Effector memory CD4-positive, alpha-beta T cell (primary cell): ENCODE measurements at regions not wholly inside any gene's neighbourhood (a gene's known extent, or its start where the extent isn't known, plus 50 kb on each side); places are given as distances from the start of the nearest gene placed in this dataset.

ENCODE experiments used
- DNase-seq, 3 donors: peaks; one replicate each; pipeline ENCODE4 v3.0.0-alpha.2; 2020
- H3K27ac ChIP-seq: 2 replicates; pipeline ENCODE4 v1.7.0; 2013; ENCODE audit warnings: mild to moderate bottlenecking, low read length, moderate library complexity; ENCODE audit not compliant: insufficient read depth, poor library complexity, severe bottlenecking
- H3K27me3 ChIP-seq: replicated peaks from 2 replicates; pipeline ENCODE4 v1.7.0; 2013; ENCODE audit warnings: mild to moderate bottlenecking, low read length; ENCODE audit not compliant: insufficient read depth, control insufficient read depth, poor library complexity, severe bottlenecking
- H3K36me3 ChIP-seq: 2 replicates; pipeline ENCODE4 v1.7.0; 2013; ENCODE audit warnings: mild to moderate bottlenecking, low read length, moderate library complexity; ENCODE audit not compliant: control insufficient read depth, insufficient read depth
- H3K4me1 ChIP-seq: 2 replicates; pipeline ENCODE4 v1.7.0; 2013; ENCODE audit warnings: low read length, mild to moderate bottlenecking; ENCODE audit not compliant: control insufficient read depth, insufficient read depth, poor library complexity, severe bottlenecking
- H3K4me3 ChIP-seq: 2 replicates; pipeline ENCODE4 v1.7.0; 2013; ENCODE audit warnings: low read length, low read depth, mild to moderate bottlenecking; ENCODE audit not compliant: insufficient read depth, poor library complexity, severe bottlenecking
- H3K9me3 ChIP-seq: 2 replicates; pipeline ENCODE4 v1.7.0; 2013; ENCODE audit warnings: mild to moderate bottlenecking, low read length, moderate library complexity; ENCODE audit not compliant: control insufficient read depth

DNA sequence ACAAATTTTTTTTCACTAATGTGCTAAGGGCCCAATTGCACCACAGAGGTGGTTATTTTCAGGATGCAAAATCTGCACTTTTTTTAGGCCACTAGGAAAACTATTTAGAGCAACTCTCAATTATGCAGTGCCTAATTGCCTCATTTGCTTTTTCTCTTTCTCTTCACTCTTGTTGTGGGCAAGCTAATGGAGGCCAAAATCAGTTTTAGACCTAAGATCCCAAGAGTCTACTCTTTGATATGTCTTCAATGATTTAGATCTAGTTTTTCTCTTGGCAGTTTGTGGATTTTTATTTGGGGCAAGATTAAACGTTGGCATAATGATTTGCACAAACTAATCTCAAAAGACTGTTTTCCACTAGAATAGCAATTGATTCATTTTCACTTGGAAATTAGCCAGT is 1996.9 kb downstream of the LRRC4C start:
- DNase-seq: no peak
- no peaks in the 10 kb centered on the region for H3K9me3 ChIP-seq
- H3K27me3 ChIP-seq: no peaks in the 10 kb centered on the region
- no peaks in the 10 kb centered on the region for H3K4me1 ChIP-seq
- H3K4me3 ChIP-seq: no peak overlapping the region
- H3K36me3 ChIP-seq: no peaks in the 10 kb centered on the region
- H3K27ac ChIP-seq: no peak overlapping the region

DNA sequence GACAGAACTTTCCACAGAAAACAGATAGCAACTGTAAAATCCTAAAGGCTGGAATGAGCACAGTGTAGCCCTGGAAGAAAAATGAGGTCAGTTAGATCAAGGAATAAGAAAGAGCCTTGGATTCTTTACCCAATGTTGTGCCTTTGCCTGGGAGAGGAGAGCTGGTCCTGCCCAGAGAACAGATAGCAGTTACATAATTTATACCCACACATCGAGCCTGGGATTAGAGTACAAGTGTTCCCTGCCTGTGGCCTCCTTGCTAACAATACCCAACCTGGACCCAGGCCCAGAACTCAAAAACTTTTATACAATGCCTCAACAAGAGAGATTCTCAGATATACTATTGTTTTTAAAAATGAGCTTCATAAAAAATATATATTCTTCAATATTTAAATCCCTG is 1998.4 kb downstream of the LRRC4C start:
- DNase-seq: no peak
- H3K27ac ChIP-seq: no peak overlapping the region
- no peaks in the 10 kb centered on the region for H3K9me3 ChIP-seq
- no peaks in the 10 kb centered on the region for H3K36me3 ChIP-seq
- no peak overlapping the region for H3K4me3 ChIP-seq
- no peaks in the 10 kb centered on the region for H3K4me1 ChIP-seq
- H3K27me3 ChIP-seq: no peaks in the 10 kb centered on the region

DNA sequence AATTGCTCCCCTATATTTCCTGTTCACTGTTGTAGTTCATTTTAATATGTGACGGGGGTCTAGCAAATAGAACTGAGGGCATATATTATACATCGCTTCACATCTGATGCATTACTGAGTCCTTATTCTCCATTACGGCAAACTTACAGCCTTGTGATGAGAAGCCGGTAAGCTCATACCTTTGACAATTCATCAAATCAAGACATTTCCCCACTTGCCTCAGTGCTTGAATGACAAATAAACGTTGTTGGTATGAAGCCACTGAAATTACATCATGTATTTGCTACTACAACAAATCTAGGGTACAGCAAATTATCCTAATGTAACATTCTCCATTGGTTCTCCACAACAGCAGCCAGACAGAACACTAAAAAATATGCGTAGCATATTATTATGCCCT is 1999.8 kb downstream of the LRRC4C start:
- Histone ChIP-seq H3K4me1 (no peaks in the 10 kb centered on the region), H3K36me3 (no peaks in the 10 kb centered on the region), H3K9me3 (no peaks in the 10 kb centered on the region), H3K27ac (no peak overlapping the region), H3K4me3 (no peak overlapping the region), H3K27me3 (no peaks in the 10 kb centered on the region)
- DNase-seq: no peak

- no peaks in the 10 kb centered on the region for H3K9me3 ChIP-seq
- H3K36me3 ChIP-seq: no peaks in the 10 kb centered on the region
- DNase-seq: no peak
- no peak overlapping the region for H3K4me3 ChIP-seq
- H3K27me3 ChIP-seq: no peaks in the 10 kb centered on the region
- H3K27ac ChIP-seq: no peak overlapping the region
- H3K4me1 ChIP-seq: no peaks in the 10 kb centered on the region
Measured at GRCh38 chr11:39458481-39458880, 2001.0 kb downstream of the LRRC4C start.

- no peaks in the 10 kb centered on the region for H3K36me3 ChIP-seq
- H3K4me1 ChIP-seq: no peaks in the 10 kb centered on the region
- H3K4me3 ChIP-seq: no peak overlapping the region
- H3K9me3 ChIP-seq: peaks cover 4% of the 10 kb centered on the region
- no peak overlapping the region for H3K27ac ChIP-seq
- no peaks in the 10 kb centered on the region for H3K27me3 ChIP-seq
- DNase-seq: no peak
Measured at GRCh38 chr11:39443424-39444022, 2015.9 kb downstream of the LRRC4C start.

GRCh38 chr11:39442177-39442576 is 2017.3 kb downstream of the LRRC4C start:
- H3K4me1 ChIP-seq: no peaks in the 10 kb centered on the region
- H3K27me3 ChIP-seq: no peaks in the 10 kb centered on the region
- no peak overlapping the region for H3K4me3 ChIP-seq
- no peak for DNase-seq
- H3K9me3 ChIP-seq: peaks cover 4% of the 10 kb centered on the region
- no peak overlapping the region for H3K27ac ChIP-seq
- no peaks in the 10 kb centered on the region for H3K36me3 ChIP-seq

DNA sequence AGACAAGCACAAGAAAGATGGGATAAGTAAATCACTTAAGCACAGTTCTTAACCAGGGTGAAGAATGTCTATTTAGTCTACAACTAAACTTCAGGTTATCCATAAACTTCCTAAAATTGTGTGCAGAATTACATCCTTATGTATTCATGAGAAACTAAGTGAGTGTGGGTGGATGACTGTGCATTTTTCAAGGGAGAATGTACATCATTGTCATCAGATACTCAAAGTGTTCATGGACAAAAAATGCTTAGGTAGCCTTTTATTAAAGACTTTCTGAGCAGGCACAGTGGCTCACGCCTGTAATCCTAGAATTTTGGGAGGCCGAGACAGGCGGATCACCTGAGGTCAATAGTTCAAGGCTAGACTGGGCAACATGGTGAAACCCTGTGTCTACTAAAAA is 2023.8 kb downstream of the LRRC4C start:
- no peaks in the 10 kb centered on the region for H3K27me3 ChIP-seq
- no peak for DNase-seq
- no peaks in the 10 kb centered on the region for H3K36me3 ChIP-seq
- H3K27ac ChIP-seq: no peak overlapping the region
- H3K9me3 ChIP-seq: no peaks in the 10 kb centered on the region
- no peak overlapping the region for H3K4me3 ChIP-seq
- H3K4me1 ChIP-seq: no peaks in the 10 kb centered on the region

GRCh38 chr11:39434466-39434865 is 2025.0 kb downstream of the LRRC4C start:
- Histone ChIP-seq H3K27me3 (no peaks in the 10 kb centered on the region), H3K27ac (no peak overlapping the region), H3K4me3 (no peak overlapping the region), H3K4me1 (no peaks in the 10 kb centered on the region), H3K36me3 (no peaks in the 10 kb centered on the region), H3K9me3 (no peaks in the 10 kb centered on the region)
- no peak for DNase-seq

DNA sequence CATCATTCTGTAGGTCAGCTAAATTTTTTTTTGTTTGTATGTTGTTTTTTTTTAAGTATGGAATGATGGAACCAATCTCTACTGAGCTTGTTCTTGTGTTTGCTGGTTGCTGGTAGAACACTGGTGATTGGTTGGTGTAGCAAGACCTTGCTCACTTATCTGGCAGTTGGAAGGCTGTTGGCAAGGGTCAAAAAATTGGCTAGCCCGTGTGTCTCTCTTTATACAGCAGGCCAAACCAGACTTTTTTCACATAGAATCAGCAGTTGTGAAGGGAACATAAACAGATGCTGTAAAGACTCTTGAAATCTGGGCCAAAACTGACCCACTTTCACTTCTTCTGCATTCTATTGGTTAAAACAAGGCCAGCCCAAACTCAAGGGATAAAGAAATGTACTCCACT is 2026.5 kb downstream of the LRRC4C start:
- H3K4me3 ChIP-seq: no peak overlapping the region
- no peaks in the 10 kb centered on the region for H3K27me3 ChIP-seq
- no peaks in the 10 kb centered on the region for H3K9me3 ChIP-seq
- no peak overlapping the region for H3K27ac ChIP-seq
- no peaks in the 10 kb centered on the region for H3K4me1 ChIP-seq
- H3K36me3 ChIP-seq: no peaks in the 10 kb centered on the region
- DNase-seq: no peak

- H3K36me3 ChIP-seq: no peaks in the 10 kb centered on the region
- H3K4me1 ChIP-seq: no peaks in the 10 kb centered on the region
- H3K27ac ChIP-seq: no peak overlapping the region
- H3K27me3 ChIP-seq: no peaks in the 10 kb centered on the region
- H3K9me3 ChIP-seq: no peaks in the 10 kb centered on the region
- no peak overlapping the region for H3K4me3 ChIP-seq
- no peak for DNase-seq
Measured at GRCh38 chr11:39425226-39425625, 2034.2 kb downstream of the LRRC4C start.
